ENCODE measurements at regions not wholly inside any gene's neighbourhood (a gene's known extent, or its start where the extent isn't known, plus 50 kb on each side); places are given as distances from the start of the nearest gene placed in this dataset.

DNA sequence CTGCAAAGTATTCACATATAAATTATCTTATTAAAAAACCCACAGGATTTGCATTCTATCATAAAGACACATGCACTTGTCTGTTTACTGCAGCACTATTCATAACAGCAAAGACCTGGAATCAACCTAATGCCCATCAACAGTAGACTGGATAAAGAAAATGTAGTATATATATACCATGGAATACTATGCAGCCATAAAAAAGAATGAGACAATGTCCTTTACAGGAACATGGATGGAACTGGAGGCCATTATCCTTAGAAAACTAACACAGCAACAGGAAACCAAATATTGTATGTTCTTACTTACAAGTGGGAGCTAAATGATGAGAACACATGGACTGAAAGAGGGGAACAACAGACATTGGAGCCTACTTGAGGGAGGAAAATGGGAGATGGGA lies 97.0 kb downstream of the FAM217A start (continued):
- no peak for TF ChIP-seq STAT6 (CRISPR knock-in tag; conservative IDR thresholded peaks at IDR 0.05; ENCODE audit: low read depth)
- no peak for TF ChIP-seq NFATC4 (CRISPR knock-in tag; IDR thresholded peaks at IDR 0.05)
- TF ChIP-seq, protein P1, sequence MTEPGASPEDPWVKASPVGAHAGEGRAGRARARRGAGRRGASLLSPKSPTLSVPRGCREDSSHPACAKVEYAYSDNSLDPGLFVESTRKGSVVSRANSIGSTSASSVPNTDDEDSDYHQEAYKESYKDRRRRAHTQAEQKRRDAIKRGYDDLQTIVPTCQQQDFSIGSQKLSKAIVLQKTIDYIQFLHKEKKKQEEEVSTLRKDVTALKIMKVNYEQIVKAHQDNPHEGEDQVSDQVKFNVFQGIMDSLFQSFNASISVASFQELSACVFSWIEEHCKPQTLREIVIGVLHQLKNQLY (CRISPR knock-in tag; IDR thresholded peaks at IDR 0.05): no peak
- TF ChIP-seq CREB1 (CRISPR knock-in tag; IDR thresholded peaks at IDR 0.05): no peak
- no peak for TF ChIP-seq SMAD4 (CRISPR knock-in tag; IDR thresholded peaks at IDR 0.05)
- TF ChIP-seq ZNF263 (CRISPR knock-in tag; IDR thresholded peaks at IDR 0.05; ENCODE audit: low read depth): no peak

GRCh38 chr6:3983778-3984177 lies 95.2 kb downstream of the FAM217A start:
- no peak for DNase-seq (ENCODE audit: low spot score)
- H3K9me3 Mint-ChIP-seq: peaks cover 5% of the 10 kb centered on the region
- POLR2A ChIA-PET: no interaction called here
- peaks cover 42% of the 10 kb centered on the region for H3K4me1 Mint-ChIP-seq
- H3K4me3 Mint-ChIP-seq: no peak overlapping the region
- ATAC-seq: no peak
- CTCF ChIA-PET: interaction anchor here (2.2 kb wide), 1 partner anchor 134 kb away, joined by 8 read pairs; the partner anchor contains the start of gene FAM50B
- no peak overlapping the region for H3K27ac Mint-ChIP-seq
- H3K27me3 Mint-ChIP-seq (ENCODE audit: low read depth): no peaks in the 10 kb centered on the region
- peaks cover 9% of the 10 kb centered on the region for H3K36me3 Mint-ChIP-seq
- TF ChIP-seq ZMAT4 (CRISPR knock-in tag; IDR thresholded peaks at IDR 0.05): no peak
- TF ChIP-seq NFATC4 (CRISPR knock-in tag; IDR thresholded peaks at IDR 0.05): no peak
- no peak for TF ChIP-seq ESRRA (CRISPR knock-in tag; IDR thresholded peaks at IDR 0.05; ENCODE audit: borderline replicate concordance)
- TF ChIP-seq HMGA2 (CRISPR knock-in tag; IDR thresholded peaks at IDR 0.05): no peak
- no peak for TF ChIP-seq CBFB (CRISPR knock-in tag; IDR thresholded peaks at IDR 0.05; ENCODE audit: low read depth)
- TF ChIP-seq FOXP4 (CRISPR knock-in tag; IDR thresholded peaks at IDR 0.05): no peak
- TF ChIP-seq ZBTB43 (CRISPR knock-in tag; IDR thresholded peaks at IDR 0.05): no peak
- TF ChIP-seq, protein P2, sequence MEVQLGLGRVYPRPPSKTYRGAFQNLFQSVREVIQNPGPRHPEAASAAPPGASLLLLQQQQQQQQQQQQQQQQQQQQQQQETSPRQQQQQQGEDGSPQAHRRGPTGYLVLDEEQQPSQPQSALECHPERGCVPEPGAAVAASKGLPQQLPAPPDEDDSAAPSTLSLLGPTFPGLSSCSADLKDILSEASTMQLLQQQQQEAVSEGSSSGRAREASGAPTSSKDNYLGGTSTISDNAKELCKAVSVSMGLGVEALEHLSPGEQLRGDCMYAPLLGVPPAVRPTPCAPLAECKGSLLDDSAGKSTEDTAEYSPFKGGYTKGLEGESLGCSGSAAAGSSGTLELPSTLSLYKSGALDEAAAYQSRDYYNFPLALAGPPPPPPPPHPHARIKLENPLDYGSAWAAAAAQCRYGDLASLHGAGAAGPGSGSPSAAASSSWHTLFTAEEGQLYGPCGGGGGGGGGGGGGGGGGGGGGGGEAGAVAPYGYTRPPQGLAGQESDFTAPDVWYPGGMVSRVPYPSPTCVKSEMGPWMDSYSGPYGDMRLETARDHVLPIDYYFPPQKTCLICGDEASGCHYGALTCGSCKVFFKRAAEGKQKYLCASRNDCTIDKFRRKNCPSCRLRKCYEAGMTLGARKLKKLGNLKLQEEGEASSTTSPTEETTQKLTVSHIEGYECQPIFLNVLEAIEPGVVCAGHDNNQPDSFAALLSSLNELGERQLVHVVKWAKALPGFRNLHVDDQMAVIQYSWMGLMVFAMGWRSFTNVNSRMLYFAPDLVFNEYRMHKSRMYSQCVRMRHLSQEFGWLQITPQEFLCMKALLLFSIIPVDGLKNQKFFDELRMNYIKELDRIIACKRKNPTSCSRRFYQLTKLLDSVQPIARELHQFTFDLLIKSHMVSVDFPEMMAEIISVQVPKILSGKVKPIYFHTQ (CRISPR knock-in tag; IDR thresholded peaks at IDR 0.05): no peak
- no peak for TF ChIP-seq NR3C1 (CRISPR knock-in tag; conservative IDR thresholded peaks at IDR 0.05; ENCODE audit: low read depth)
- no peak for TF ChIP-seq ZBTB21 (CRISPR knock-in tag; IDR thresholded peaks at IDR 0.05; ENCODE audit: borderline replicate concordance)
- no peak for TF ChIP-seq PRRX2 (CRISPR knock-in tag; IDR thresholded peaks at IDR 0.05)
- TF ChIP-seq ZNF232 (CRISPR knock-in tag; IDR thresholded peaks at IDR 0.05): no peak
- no peak for TF ChIP-seq USF2 (CRISPR knock-in tag; IDR thresholded peaks at IDR 0.05)
- TF ChIP-seq FOXJ3 (CRISPR knock-in tag; IDR thresholded peaks at IDR 0.05; ENCODE audit: borderline replicate concordance): no peak
- no peak for TF ChIP-seq ERG (CRISPR knock-in tag; IDR thresholded peaks at IDR 0.05)
- TF ChIP-seq TCF7 (CRISPR knock-in tag; IDR thresholded peaks at IDR 0.05; ENCODE audit: low read depth): no peak
- no peak for TF ChIP-seq JAZF1 (CRISPR knock-in tag; IDR thresholded peaks at IDR 0.05)
- TF ChIP-seq SMAD3 (CRISPR knock-in tag; IDR thresholded peaks at IDR 0.05; ENCODE audit: borderline replicate concordance): no peak
- TF ChIP-seq TEAD4 (CRISPR knock-in tag; IDR thresholded peaks at IDR 0.05): no peak

All from WTC11 (cell line).